ENCODE measurements at regions not wholly inside any gene's neighbourhood (a gene's known extent, or its start where the extent isn't known, plus 50 kb on each side); places are given as distances from the start of the nearest gene placed in this dataset.
"Not testable (repeated sequence)": the region's sequence is repeated elsewhere in the genome, so short reads cannot be mapped to it uniquely, and the experiment has no call there.

GRCh38 chr10:36463390-36463789, 662.0 kb upstream of the ANKRD30A start:
- no peak overlapping the region for H3K4me3 ChIP-seq (replicated peaks in 1 of 2; ENCODE audit: low read depth in 1 of 2, low read length in 2 of 2)
- no peak for TF ChIP-seq CBX3 (IDR thresholded peaks at IDR 0.05; ENCODE audit: low read depth)
- no peaks in the 10 kb centered on the region for H4K20me1 ChIP-seq (ENCODE audit: insufficient read depth)
- intact Hi-C loops (cut with micrococcal nuclease), result no loop called here
- no peaks in the 10 kb centered on the region for H3K79me2 ChIP-seq (ENCODE audit: insufficient read depth, low read length)
- RAD21 ChIA-PET (ENCODE audit: low non-redundant PET in 1 of 2, low total read pairs in 2 of 2, uncharacterized antibody in 2 of 2, unreplicated experiment in 2 of 2), result no interaction called here
- no peaks in the 10 kb centered on the region for H3K9me2 ChIP-seq (ENCODE audit: insufficient read depth)
- DNase-seq (ENCODE audit: low read depth, low spot score) (no peak), ATAC-seq (no peak)
- no peak overlapping the region for H3K4me2 ChIP-seq (ENCODE audit: low read length)
- peaks cover 0 to 22% of the 10 kb centered on the region in 2 experiments; a peak in 2 of 4 replicates for H3K9me3 ChIP-seq (ENCODE audit: control insufficient read depth in 1 of 2, insufficient read depth in 1 of 2, low read depth in 1 of 2, low read length in 2 of 2)
- H3K36me3 ChIP-seq (ENCODE audit: control insufficient read depth in 1 of 2, insufficient read depth in 2 of 2, low read length in 2 of 2), result no peaks in the 10 kb centered on the region
- CTCF ChIA-PET, result no interaction called here
- H3K27me3 ChIP-seq (ENCODE audit: insufficient read depth, low read length), result no peaks in the 10 kb centered on the region
- no peak overlapping the region for H2AFZ ChIP-seq (ENCODE audit: low read depth, low read length, poor library complexity, severe bottlenecking)
- no peaks in the 10 kb centered on the region for H3K4me1 ChIP-seq (ENCODE audit: control insufficient read depth in 1 of 2, insufficient read depth in 2 of 2, low read length in 2 of 2)
- POLR2A ChIA-PET, result no interaction called here
- no peak overlapping the region for H3K9ac ChIP-seq (ENCODE audit: low read length)
- H3K27ac ChIP-seq (ENCODE audit: low read depth, low read length), result no peak overlapping the region
- no TSS peak for BruUV-seq (replicated peaks)

DNA sequence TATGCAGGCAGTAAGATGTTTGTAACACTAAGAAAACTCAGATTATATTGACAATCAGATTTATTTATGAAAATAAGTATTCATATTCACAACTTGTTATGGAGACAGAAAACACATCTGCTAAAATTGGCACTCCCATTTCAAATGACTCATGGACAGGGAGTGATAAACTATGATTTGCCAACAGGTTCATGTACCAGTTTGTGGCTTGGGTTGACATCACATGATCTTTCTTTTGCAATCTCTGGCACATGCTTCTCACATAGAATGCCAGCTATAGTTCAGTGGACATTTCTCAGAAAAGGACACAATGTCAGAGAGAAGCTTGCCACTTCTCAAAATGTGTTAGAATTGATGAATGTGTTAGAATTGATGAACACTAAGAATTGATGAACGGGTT, 663.2 kb upstream of the ANKRD30A start:
- POLR2A ChIA-PET, result no interaction called here
- CTCF ChIA-PET, result no interaction called here
- RAD21 ChIA-PET (ENCODE audit: low non-redundant PET in 1 of 2, low total read pairs in 2 of 2, uncharacterized antibody in 2 of 2, unreplicated experiment in 2 of 2), result no interaction called here
- Histone ChIP-seq H3K27ac (ENCODE audit: low read depth, low read length) (no peak overlapping the region), H3K4me1 (ENCODE audit: control insufficient read depth in 1 of 2, insufficient read depth in 2 of 2, low read length in 2 of 2) (no peaks in the 10 kb centered on the region), H3K4me3 (replicated peaks in 1 of 2; ENCODE audit: low read depth in 1 of 2, low read length in 2 of 2) (no peak overlapping the region), H2AFZ (ENCODE audit: low read depth, low read length, poor library complexity, severe bottlenecking) (no peak overlapping the region), H3K4me2 (ENCODE audit: low read length) (no peak overlapping the region), H3K9ac (ENCODE audit: low read length) (no peak overlapping the region), H3K9me3 (ENCODE audit: control insufficient read depth in 1 of 2, insufficient read depth in 1 of 2, low read depth in 1 of 2, low read length in 2 of 2) (peaks cover 0 to 22% of the 10 kb centered on the region in 2 experiments; a peak in 2 of 4 replicates), H3K27me3 (ENCODE audit: insufficient read depth, low read length) (no peaks in the 10 kb centered on the region), H3K79me2 (ENCODE audit: insufficient read depth, low read length) (no peaks in the 10 kb centered on the region), H3K36me3 (ENCODE audit: control insufficient read depth in 1 of 2, insufficient read depth in 2 of 2, low read length in 2 of 2) (no peaks in the 10 kb centered on the region), H4K20me1 (ENCODE audit: insufficient read depth) (no peaks in the 10 kb centered on the region), H3K9me2 (ENCODE audit: insufficient read depth) (no peaks in the 10 kb centered on the region)
- BruUV-seq (replicated peaks), result no TSS peak
- ATAC-seq (no peak), DNase-seq (ENCODE audit: low read depth, low spot score) (no peak)
- intact Hi-C loops (cut with micrococcal nuclease), result no loop called here
- TF ChIP-seq ZBTB33 (IDR thresholded peaks at IDR 0.05; ENCODE audit: extremely low read depth, insufficient replicate concordance, low read length), result no peak
- TF ChIP-seq TCF7L2 (IDR thresholded peaks at IDR 0.05; ENCODE audit: borderline replicate concordance, extremely low read depth, insufficient read depth, insufficient read length), result no peak
- TF ChIP-seq CTCF (IDR thresholded peaks at IDR 0.05 in 2 of 3, conservative IDR thresholded peaks at IDR 0.05 in 1 of 3; ENCODE audit: borderline replicate concordance in 1 of 3, insufficient read depth in 1 of 3, low read depth in 2 of 3, low read length in 2 of 3), result no peak
- no peak for TF ChIP-seq ZFX (IDR thresholded peaks at IDR 0.05)
- TF ChIP-seq POLR2AphosphoS5 (IDR thresholded peaks at IDR 0.05; ENCODE audit: low read depth, low read length), result no peak
- no peak for TF ChIP-seq EZH2 (IDR thresholded peaks at IDR 0.05)
- no peak for TF ChIP-seq SRF (IDR thresholded peaks at IDR 0.05; ENCODE audit: low read depth)
- TF ChIP-seq CBX3 (IDR thresholded peaks at IDR 0.05; ENCODE audit: low read depth), result no peak
- TF ChIP-seq ELF1 (IDR thresholded peaks at IDR 0.05; ENCODE audit: borderline replicate concordance, low read depth), result no peak

- H3K4me3 ChIP-seq (replicated peaks in 1 of 2; ENCODE audit: low read depth in 1 of 2, low read length in 2 of 2); RAD21 ChIA-PET (ENCODE audit: low non-redundant PET in 1 of 2, low total read pairs in 2 of 2, uncharacterized antibody in 2 of 2, unreplicated experiment in 2 of 2); H3K9me2 ChIP-seq (ENCODE audit: insufficient read depth); intact Hi-C loops (cut with micrococcal nuclease); H4K20me1 ChIP-seq (ENCODE audit: insufficient read depth); H3K79me2 ChIP-seq (ENCODE audit: insufficient read depth, low read length); H3K27ac ChIP-seq (ENCODE audit: low read depth, low read length); H3K4me2 ChIP-seq (ENCODE audit: low read length); H3K4me1 ChIP-seq (ENCODE audit: control insufficient read depth in 1 of 2, insufficient read depth in 2 of 2, low read length in 2 of 2); H2AFZ ChIP-seq (ENCODE audit: low read depth, low read length, poor library complexity, severe bottlenecking); POLR2A ChIA-PET; H3K9ac ChIP-seq (ENCODE audit: low read length); H3K36me3 ChIP-seq (ENCODE audit: control insufficient read depth in 1 of 2, insufficient read depth in 2 of 2, low read length in 2 of 2); DNase-seq (ENCODE audit: low read depth, low spot score); ATAC-seq; BruUV-seq (replicated peaks); H3K27me3 ChIP-seq (ENCODE audit: insufficient read depth, low read length); CTCF ChIA-PET: not testable (repeated sequence)
- peaks cover 2 to 16% of the 10 kb centered on the region in 2 experiments for H3K9me3 ChIP-seq (ENCODE audit: control insufficient read depth in 1 of 2, insufficient read depth in 1 of 2, low read depth in 1 of 2, low read length in 2 of 2)
Observed at GRCh38 chr10:36458437-36458836, 667.0 kb upstream of the ANKRD30A start.
